ENCODE measurements at regions not wholly inside any gene's neighbourhood (a gene's known extent, or its start where the extent isn't known, plus 50 kb on each side); places are given as distances from the start of the nearest gene placed in this dataset.

DNA sequence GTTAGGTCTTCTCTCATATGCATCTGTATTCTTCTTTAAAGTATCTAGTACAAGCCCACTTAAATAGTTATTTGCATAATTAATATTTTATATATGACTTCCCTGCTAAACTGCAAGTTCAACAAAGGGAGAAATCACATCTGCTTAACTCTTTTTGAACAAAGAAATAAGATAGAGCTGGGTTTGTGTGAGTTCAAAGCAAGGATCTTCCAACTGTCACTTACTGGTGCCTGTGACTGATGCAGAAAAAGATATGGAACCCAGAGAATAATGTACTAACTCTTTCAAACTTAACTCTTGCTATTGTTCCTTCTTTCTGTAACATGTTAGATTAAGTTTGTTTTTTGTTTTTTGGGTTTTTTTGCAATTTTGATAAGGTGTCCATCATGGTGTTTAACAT, 71.3 kb upstream of the SP4 start:
- TF ChIP-seq POLR2AphosphoS5 (IDR thresholded peaks at IDR 0.05; ENCODE audit: insufficient read depth, low read depth, low read length) (no peak), EZH2 (IDR thresholded peaks at IDR 0.05; ENCODE audit: borderline replicate concordance, low read depth, low read length, severe bottlenecking) (no peak), POLR2A (IDR thresholded peaks at IDR 0.05; ENCODE audit: low read depth, low read length) (no peak), FOS (IDR thresholded peaks at IDR 0.05; ENCODE audit: borderline replicate concordance, insufficient read depth, low read length) (no peak), JUN (IDR thresholded peaks at IDR 0.05; ENCODE audit: borderline replicate concordance, insufficient read depth, insufficient read length, low read depth) (no peak)
- TF ChIP-seq, protein P1, sequence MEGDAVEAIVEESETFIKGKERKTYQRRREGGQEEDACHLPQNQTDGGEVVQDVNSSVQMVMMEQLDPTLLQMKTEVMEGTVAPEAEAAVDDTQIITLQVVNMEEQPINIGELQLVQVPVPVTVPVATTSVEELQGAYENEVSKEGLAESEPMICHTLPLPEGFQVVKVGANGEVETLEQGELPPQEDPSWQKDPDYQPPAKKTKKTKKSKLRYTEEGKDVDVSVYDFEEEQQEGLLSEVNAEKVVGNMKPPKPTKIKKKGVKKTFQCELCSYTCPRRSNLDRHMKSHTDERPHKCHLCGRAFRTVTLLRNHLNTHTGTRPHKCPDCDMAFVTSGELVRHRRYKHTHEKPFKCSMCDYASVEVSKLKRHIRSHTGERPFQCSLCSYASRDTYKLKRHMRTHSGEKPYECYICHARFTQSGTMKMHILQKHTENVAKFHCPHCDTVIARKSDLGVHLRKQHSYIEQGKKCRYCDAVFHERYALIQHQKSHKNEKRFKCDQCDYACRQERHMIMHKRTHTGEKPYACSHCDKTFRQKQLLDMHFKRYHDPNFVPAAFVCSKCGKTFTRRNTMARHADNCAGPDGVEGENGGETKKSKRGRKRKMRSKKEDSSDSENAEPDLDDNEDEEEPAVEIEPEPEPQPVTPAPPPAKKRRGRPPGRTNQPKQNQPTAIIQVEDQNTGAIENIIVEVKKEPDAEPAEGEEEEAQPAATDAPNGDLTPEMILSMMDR (IDR thresholded peaks at IDR 0.05; ENCODE audit: extremely low read depth in 1 of 2, insufficient read depth in 1 of 2, low read depth in 1 of 2, low read length in 2 of 2), result no peak
- TF ChIP-seq, protein P2, sequence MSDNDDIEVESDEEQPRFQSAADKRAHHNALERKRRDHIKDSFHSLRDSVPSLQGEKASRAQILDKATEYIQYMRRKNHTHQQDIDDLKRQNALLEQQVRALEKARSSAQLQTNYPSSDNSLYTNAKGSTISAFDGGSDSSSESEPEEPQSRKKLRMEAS (IDR thresholded peaks at IDR 0.05; ENCODE audit: insufficient read depth, insufficient read length), result no peak

All from endothelial cell of umbilical vein (primary cell).